PFSK-1 (cell line): ENCODE measurements at regions not wholly inside any gene's neighbourhood (a gene's known extent, or its start where the extent isn't known, plus 50 kb on each side); places are given as distances from the start of the nearest gene placed in this dataset.

Experiments
- FOXP2 ChIP-seq: optimal IDR thresholded peaks from 2 replicates; pipeline ENCODE3; 2011; ENCODE audit warnings: borderline replicate concordance, control low read depth, inconsistent platforms; ENCODE audit not compliant: insufficient read depth; ENCODE audit errors: extremely low read length, extremely low read depth
- POLR2AphosphoS5 ChIP-seq: IDR thresholded peaks from 2 replicates; pipeline ENCODE4 v1.6.1; 2012; ENCODE audit warnings: low read depth, mild to moderate bottlenecking, control low read depth, low read length, moderate library complexity
- SIN3A ChIP-seq: IDR thresholded peaks from 2 replicates; pipeline ENCODE4 v1.6.1; 2012; ENCODE audit warnings: mild to moderate bottlenecking, low read length, moderate library complexity, borderline replicate concordance; ENCODE audit not compliant: insufficient read depth
- TAF1 ChIP-seq: IDR thresholded peaks from 2 replicates; pipeline ENCODE4 v1.6.1; 2012; ENCODE audit warnings: low read length, control low read depth, borderline replicate concordance; ENCODE audit not compliant: insufficient read depth
- TF ChIP-seq, protein P1 (sequence below), 2 experiments: IDR thresholded peaks; 2 replicates each; pipeline versions ENCODE4 v1.6.1 to v1.8.0; 2011 to 2012; ENCODE audit warnings: low read depth in 2 of 2, low read length in 2 of 2, control low read depth in 1 of 2, inconsistent platforms in 1 of 2, mild to moderate bottlenecking in 1 of 2, moderate library complexity in 1 of 2; ENCODE audit not compliant: insufficient read depth in 1 of 2

DNA sequence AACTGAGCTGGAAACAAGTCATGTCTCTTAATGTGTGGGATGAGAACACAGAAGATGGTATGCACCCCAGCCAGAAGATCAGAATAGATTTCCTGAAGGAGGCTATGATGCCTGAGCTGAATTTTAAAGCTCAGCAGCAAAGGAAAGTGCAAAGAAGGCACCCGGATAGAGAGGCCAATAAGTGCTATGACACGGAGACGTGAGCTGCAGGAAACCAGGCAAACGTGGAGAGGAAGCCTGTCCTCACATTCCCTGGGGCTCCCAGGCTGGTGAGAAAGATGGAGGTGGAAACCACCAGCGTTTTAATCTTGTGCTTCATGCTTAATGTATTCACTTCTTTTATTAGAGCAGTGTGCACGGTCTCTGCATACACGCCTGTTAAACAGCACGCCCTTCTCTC is 302.1 kb downstream of the HAPSTR1 start:
- no peak for TF ChIP-seq POLR2AphosphoS5
- TF ChIP-seq FOXP2, result no peak
- TF ChIP-seq TAF1, result no peak
- no peak for TF ChIP-seq SIN3A
- TF ChIP-seq, protein P1, sequence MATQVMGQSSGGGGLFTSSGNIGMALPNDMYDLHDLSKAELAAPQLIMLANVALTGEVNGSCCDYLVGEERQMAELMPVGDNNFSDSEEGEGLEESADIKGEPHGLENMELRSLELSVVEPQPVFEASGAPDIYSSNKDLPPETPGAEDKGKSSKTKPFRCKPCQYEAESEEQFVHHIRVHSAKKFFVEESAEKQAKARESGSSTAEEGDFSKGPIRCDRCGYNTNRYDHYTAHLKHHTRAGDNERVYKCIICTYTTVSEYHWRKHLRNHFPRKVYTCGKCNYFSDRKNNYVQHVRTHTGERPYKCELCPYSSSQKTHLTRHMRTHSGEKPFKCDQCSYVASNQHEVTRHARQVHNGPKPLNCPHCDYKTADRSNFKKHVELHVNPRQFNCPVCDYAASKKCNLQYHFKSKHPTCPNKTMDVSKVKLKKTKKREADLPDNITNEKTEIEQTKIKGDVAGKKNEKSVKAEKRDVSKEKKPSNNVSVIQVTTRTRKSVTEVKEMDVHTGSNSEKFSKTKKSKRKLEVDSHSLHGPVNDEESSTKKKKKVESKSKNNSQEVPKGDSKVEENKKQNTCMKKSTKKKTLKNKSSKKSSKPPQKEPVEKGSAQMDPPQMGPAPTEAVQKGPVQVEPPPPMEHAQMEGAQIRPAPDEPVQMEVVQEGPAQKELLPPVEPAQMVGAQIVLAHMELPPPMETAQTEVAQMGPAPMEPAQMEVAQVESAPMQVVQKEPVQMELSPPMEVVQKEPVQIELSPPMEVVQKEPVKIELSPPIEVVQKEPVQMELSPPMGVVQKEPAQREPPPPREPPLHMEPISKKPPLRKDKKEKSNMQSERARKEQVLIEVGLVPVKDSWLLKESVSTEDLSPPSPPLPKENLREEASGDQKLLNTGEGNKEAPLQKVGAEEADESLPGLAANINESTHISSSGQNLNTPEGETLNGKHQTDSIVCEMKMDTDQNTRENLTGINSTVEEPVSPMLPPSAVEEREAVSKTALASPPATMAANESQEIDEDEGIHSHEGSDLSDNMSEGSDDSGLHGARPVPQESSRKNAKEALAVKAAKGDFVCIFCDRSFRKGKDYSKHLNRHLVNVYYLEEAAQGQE (IDR thresholded peaks at IDR 0.05; ENCODE audit: insufficient read depth in 1 of 2, low read depth in 2 of 2, low read length in 2 of 2), result no peak
